Neural progenitor cell (in vitro differentiated cells): ENCODE measurements at regions not wholly inside any gene's neighbourhood (a gene's known extent, or its start where the extent isn't known, plus 50 kb on each side); places are given as distances from the start of the nearest gene placed in this dataset.
"Not testable (repeated sequence)": the region's sequence is repeated elsewhere in the genome, so short reads cannot be mapped to it uniquely, and the experiment has no call there.

ENCODE experiments used
- CTCF ChIP-seq: fragments of 200-600 bp; sonication (generic); IDR thresholded peaks from 2 replicates; pipeline ENCODE4 v1.5.1; 2017; ENCODE audit warnings: antibody characterized with exemption, mild to moderate bottlenecking
- EZH2 ChIP-seq: fragments of 200-600 bp; sonication (generic); IDR thresholded peaks from 2 replicates; pipeline ENCODE4 v1.6.1; 2017; ENCODE audit warnings: antibody characterized with exemption, mild to moderate bottlenecking, moderate library complexity

- TF ChIP-seq CTCF, EZH2: not testable (repeated sequence)
Observed at GRCh38 chr4:116151371-116151770, 934.0 kb downstream of the TRAM1L1 start.
